SJSA1 (cell line): ENCODE measurements at regions not wholly inside any gene's neighbourhood (a gene's known extent, or its start where the extent isn't known, plus 50 kb on each side); places are given as distances from the start of the nearest gene placed in this dataset.
"Not testable (repeated sequence)": the region's sequence is repeated elsewhere in the genome, so short reads cannot be mapped to it uniquely, and the experiment has no call there.

Source experiments
- DNase-seq, 2 experiments: peaks; one replicate each; pipeline ENCODE4 v3.0.0-alpha.2; 2015 to 2020; ENCODE audit warnings: low spot score in 2 of 2, low read depth in 1 of 2
- H3K27ac ChIP-seq: fragments of 250-450 bp; sonication (Bioruptor Pico); 2 replicates; pipeline ENCODE4 v1.5.1; 2020; ENCODE audit warnings: mild to moderate bottlenecking, moderate library complexity
- H3K27me3 ChIP-seq: fragments of 250-450 bp; sonication (Bioruptor Pico); replicated peaks from 2 replicates; pipeline ENCODE4 v1.5.1; 2020; ENCODE audit warnings: mild to moderate bottlenecking, moderate library complexity
- H3K36me3 ChIP-seq: fragments of 250-450 bp; sonication (Bioruptor Pico); 2 replicates; pipeline ENCODE4 v1.5.1; 2020; ENCODE audit warnings: mild to moderate bottlenecking
- H3K4me1 ChIP-seq: fragments of 250-450 bp; sonication (Bioruptor Pico); replicated peaks from 2 replicates; pipeline ENCODE4 v1.6.1; 2021; ENCODE audit warnings: mild to moderate bottlenecking
- H3K4me3 ChIP-seq: fragments of 250-450 bp; sonication (Bioruptor Pico); 2 replicates; pipeline ENCODE4 v1.5.1; 2020; ENCODE audit warnings: mild to moderate bottlenecking
- H3K9me3 ChIP-seq: fragments of 250-450 bp; sonication (Bioruptor Pico); replicated peaks from 2 replicates; pipeline ENCODE4 v1.5.1; 2020; ENCODE audit warnings: mild to moderate bottlenecking

- Histone ChIP-seq H3K27me3 (no peaks in the 10 kb centered on the region), H3K9me3 (no peaks in the 10 kb centered on the region; the same call in 1 of the 2 replicates), H3K36me3 (no peaks in the 10 kb centered on the region), H3K27ac (no peak overlapping the region), H3K4me3 (no peak overlapping the region), H3K4me1 (no peaks in the 10 kb centered on the region)
- no peak for DNase-seq
These were observed 427.5 kb upstream of the ALCAM start for GRCh38 chr3:104939196-104939595.

- Histone ChIP-seq H3K4me3 (no peak overlapping the region), H3K27me3 (no peaks in the 10 kb centered on the region), H3K36me3 (no peaks in the 10 kb centered on the region), H3K27ac (no peak overlapping the region), H3K4me1 (no peaks in the 10 kb centered on the region), H3K9me3 (no peaks in the 10 kb centered on the region)
- DNase-seq: no peak
These were observed 424.9 kb upstream of the ALCAM start for GRCh38 chr3:104941785-104942184.

GRCh38 chr3:104943974-104944373 lies 422.7 kb upstream of the ALCAM start:
- Histone ChIP-seq H3K4me3 (no peak overlapping the region), H3K4me1 (no peaks in the 10 kb centered on the region), H3K9me3 (no peaks in the 10 kb centered on the region), H3K36me3 (no peaks in the 10 kb centered on the region), H3K27me3 (no peaks in the 10 kb centered on the region), H3K27ac (no peak overlapping the region)
- DNase-seq: no peak

GRCh38 chr3:104947943-104948342 lies 418.8 kb upstream of the ALCAM start:
- no peaks in the 10 kb centered on the region for H3K27me3 ChIP-seq
- H3K4me1 ChIP-seq: peaks cover 9% of the 10 kb centered on the region
- no peak overlapping the region for H3K4me3 ChIP-seq
- DNase-seq: no peak
- no peaks in the 10 kb centered on the region for H3K36me3 ChIP-seq
- no peaks in the 10 kb centered on the region for H3K9me3 ChIP-seq
- no peak overlapping the region for H3K27ac ChIP-seq

GRCh38 chr3:104949810-104950209 lies 416.9 kb upstream of the ALCAM start:
- H3K27me3 ChIP-seq, H3K36me3 ChIP-seq, DNase-seq, H3K9me3 ChIP-seq, H3K27ac ChIP-seq, H3K4me3 ChIP-seq: not testable (repeated sequence)
- peaks cover 11% of the 10 kb centered on the region for H3K4me1 ChIP-seq

GRCh38 chr3:104951426-104951825 lies 415.3 kb upstream of the ALCAM start:
- peaks cover 11% of the 10 kb centered on the region for H3K4me1 ChIP-seq
- DNase-seq: no peak

GRCh38 chr3:104952146-104952972 lies 414.4 kb upstream of the ALCAM start:
- H3K9me3 ChIP-seq: no peaks in the 10 kb centered on the region
- H3K27me3 ChIP-seq: no peaks in the 10 kb centered on the region
- H3K4me1 ChIP-seq: peaks cover 11% of the 10 kb centered on the region
- peak overlapping the region; percentile 12; the same call in 1 of the 2 replicates for H3K27ac ChIP-seq
- peak; percentile 59 to 63 for DNase-seq
- no peak overlapping the region for H3K4me3 ChIP-seq
- H3K36me3 ChIP-seq: no peaks in the 10 kb centered on the region

More at GRCh38 chr3:104951426-104951825, 415.3 kb upstream of the ALCAM start:
- H3K36me3 ChIP-seq: no peaks in the 10 kb centered on the region
- H3K27me3 ChIP-seq: no peaks in the 10 kb centered on the region
- no peak overlapping the region for H3K27ac ChIP-seq
- no peak overlapping the region for H3K4me3 ChIP-seq
- H3K9me3 ChIP-seq: no peaks in the 10 kb centered on the region

GRCh38 chr3:104956620-104957345 lies 409.9 kb upstream of the ALCAM start:
- H3K27me3 ChIP-seq: no peaks in the 10 kb centered on the region
- no peaks in the 10 kb centered on the region for H3K9me3 ChIP-seq
- no peak overlapping the region for H3K4me3 ChIP-seq
- no peak overlapping the region for H3K27ac ChIP-seq
- no peaks in the 10 kb centered on the region for H3K36me3 ChIP-seq
- no peak for DNase-seq
- H3K4me1 ChIP-seq: peaks cover 10% of the 10 kb centered on the region

GRCh38 chr3:104960579-104960978 lies 406.1 kb upstream of the ALCAM start:
- H3K27ac ChIP-seq: no peak overlapping the region
- H3K4me3 ChIP-seq: no peak overlapping the region
- no peak for DNase-seq
- H3K36me3 ChIP-seq: no peaks in the 10 kb centered on the region
- no peaks in the 10 kb centered on the region for H3K9me3 ChIP-seq
- peaks cover 3% of the 10 kb centered on the region; the same call in 1 of the 2 replicates for H3K4me1 ChIP-seq
- H3K27me3 ChIP-seq: no peaks in the 10 kb centered on the region

- Histone ChIP-seq H3K27ac (no peak overlapping the region), H3K36me3 (no peaks in the 10 kb centered on the region), H3K4me3 (no peak overlapping the region), H3K27me3 (no peaks in the 10 kb centered on the region), H3K9me3 (no peaks in the 10 kb centered on the region), H3K4me1 (peaks cover 3% of the 10 kb centered on the region; the same call in 1 of the 2 replicates)
- no peak for DNase-seq
These were observed 404.9 kb upstream of the ALCAM start for GRCh38 chr3:104961851-104962250.

- H3K27me3 ChIP-seq: no peaks in the 10 kb centered on the region
- H3K27ac ChIP-seq: no peak overlapping the region
- no peak for DNase-seq
These were observed 392.4 kb upstream of the ALCAM start for GRCh38 chr3:104974316-104974715.

GRCh38 chr3:104977719-104978118 lies 389.0 kb upstream of the ALCAM start:
- no peak overlapping the region for H3K4me3 ChIP-seq
- no peak for DNase-seq
- no peaks in the 10 kb centered on the region for H3K4me1 ChIP-seq
- H3K27ac ChIP-seq: no peak overlapping the region
- no peaks in the 10 kb centered on the region for H3K36me3 ChIP-seq
- no peaks in the 10 kb centered on the region for H3K27me3 ChIP-seq
- H3K9me3 ChIP-seq: no peaks in the 10 kb centered on the region

More at GRCh38 chr3:104974316-104974715, 392.4 kb upstream of the ALCAM start:
- no peak overlapping the region for H3K4me3 ChIP-seq
- H3K9me3 ChIP-seq: no peaks in the 10 kb centered on the region
- H3K4me1 ChIP-seq: no peaks in the 10 kb centered on the region
- no peaks in the 10 kb centered on the region for H3K36me3 ChIP-seq

- no peak for DNase-seq
- Histone ChIP-seq H3K4me3 (no peak overlapping the region), H3K9me3 (no peaks in the 10 kb centered on the region), H3K27ac (no peak overlapping the region), H3K36me3 (no peaks in the 10 kb centered on the region), H3K4me1 (no peaks in the 10 kb centered on the region), H3K27me3 (no peaks in the 10 kb centered on the region)
These were observed 384.6 kb upstream of the ALCAM start for GRCh38 chr3:104982130-104982529.

- no peak overlapping the region for H3K27ac ChIP-seq
- no peaks in the 10 kb centered on the region for H3K36me3 ChIP-seq
- H3K4me1 ChIP-seq: no peaks in the 10 kb centered on the region
- no peak overlapping the region for H3K4me3 ChIP-seq
- no peak for DNase-seq
- no peaks in the 10 kb centered on the region for H3K9me3 ChIP-seq
- H3K27me3 ChIP-seq: no peaks in the 10 kb centered on the region
These were observed 378.9 kb upstream of the ALCAM start for GRCh38 chr3:104987859-104988258.
